GM19025 (cell line): ENCODE measurements at regions not wholly inside any gene's neighbourhood (a gene's known extent, or its start where the extent isn't known, plus 50 kb on each side); places are given as distances from the start of the nearest gene placed in this dataset.
"Not testable (repeated sequence)": the region's sequence is repeated elsewhere in the genome, so short reads cannot be mapped to it uniquely, and the experiment has no call there.

Experiments
- ATAC-seq: cut with Tn5 transposase; IDR thresholded peaks from one replicate; pipeline ENCODE4 v1.9.1; 2021; ENCODE audit warnings: mild to moderate bottlenecking, low read depth, moderate library complexity; ENCODE audit not compliant: unreplicated experiment

DNA sequence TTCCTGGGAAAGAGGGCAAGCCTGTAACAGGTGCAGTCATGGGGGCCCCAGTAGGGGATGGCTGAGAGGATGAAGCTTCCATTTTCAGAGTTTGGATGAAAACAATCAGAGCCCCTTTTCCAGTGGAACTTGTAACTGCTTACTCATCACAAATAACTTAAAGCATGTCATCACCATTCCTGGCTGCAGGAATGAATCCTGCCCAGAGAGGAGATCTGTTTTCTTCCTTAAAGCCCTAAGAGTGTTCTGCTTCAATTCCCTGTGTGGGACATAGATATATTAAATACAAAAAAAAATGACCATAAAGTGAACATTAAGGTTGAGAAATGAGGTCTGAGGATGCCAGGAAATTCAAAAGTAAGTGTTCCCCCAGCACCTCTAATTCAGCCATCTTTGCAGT is 183.4 kb upstream of the MEIS1 start:
- ATAC-seq: no peak

DNA sequence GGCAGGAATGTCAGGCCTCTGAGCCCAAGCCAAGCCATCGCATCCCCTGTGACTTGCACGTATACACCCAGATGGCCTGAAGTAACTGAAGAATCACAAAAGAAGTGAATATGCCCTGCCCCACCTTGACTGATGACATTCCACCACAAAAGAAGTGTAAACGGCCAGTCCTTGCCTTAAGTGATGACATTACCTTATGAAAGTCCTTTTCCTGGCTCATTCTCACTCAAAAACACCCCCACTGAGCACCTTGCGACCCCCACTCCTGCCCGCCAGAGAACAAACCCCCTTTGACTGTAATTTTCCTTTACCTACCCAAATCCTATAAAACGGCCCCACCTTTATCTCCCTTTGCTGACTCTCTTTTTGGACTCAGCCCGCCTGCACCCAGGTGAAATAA is 185.8 kb upstream of the MEIS1 start:
- ATAC-seq: not testable (repeated sequence)

- ATAC-seq: not testable (repeated sequence)
Measured at GRCh38 chr2:66243809-66244208, 191.1 kb upstream of the MEIS1 start.

- ATAC-seq: not testable (repeated sequence)
Measured at GRCh38 chr2:66242888-66243287, 192.0 kb upstream of the MEIS1 start.

- no peak for ATAC-seq
Measured at GRCh38 chr2:66242099-66242789, 192.7 kb upstream of the MEIS1 start.

GRCh38 chr2:66240286-66240685 is 194.6 kb upstream of the MEIS1 start:
- no peak for ATAC-seq

GRCh38 chr2:66239655-66240054 is 195.3 kb upstream of the MEIS1 start:
- ATAC-seq: no peak

- ATAC-seq: no peak
Measured at GRCh38 chr2:66237803-66238379, 197.0 kb upstream of the MEIS1 start.

DNA sequence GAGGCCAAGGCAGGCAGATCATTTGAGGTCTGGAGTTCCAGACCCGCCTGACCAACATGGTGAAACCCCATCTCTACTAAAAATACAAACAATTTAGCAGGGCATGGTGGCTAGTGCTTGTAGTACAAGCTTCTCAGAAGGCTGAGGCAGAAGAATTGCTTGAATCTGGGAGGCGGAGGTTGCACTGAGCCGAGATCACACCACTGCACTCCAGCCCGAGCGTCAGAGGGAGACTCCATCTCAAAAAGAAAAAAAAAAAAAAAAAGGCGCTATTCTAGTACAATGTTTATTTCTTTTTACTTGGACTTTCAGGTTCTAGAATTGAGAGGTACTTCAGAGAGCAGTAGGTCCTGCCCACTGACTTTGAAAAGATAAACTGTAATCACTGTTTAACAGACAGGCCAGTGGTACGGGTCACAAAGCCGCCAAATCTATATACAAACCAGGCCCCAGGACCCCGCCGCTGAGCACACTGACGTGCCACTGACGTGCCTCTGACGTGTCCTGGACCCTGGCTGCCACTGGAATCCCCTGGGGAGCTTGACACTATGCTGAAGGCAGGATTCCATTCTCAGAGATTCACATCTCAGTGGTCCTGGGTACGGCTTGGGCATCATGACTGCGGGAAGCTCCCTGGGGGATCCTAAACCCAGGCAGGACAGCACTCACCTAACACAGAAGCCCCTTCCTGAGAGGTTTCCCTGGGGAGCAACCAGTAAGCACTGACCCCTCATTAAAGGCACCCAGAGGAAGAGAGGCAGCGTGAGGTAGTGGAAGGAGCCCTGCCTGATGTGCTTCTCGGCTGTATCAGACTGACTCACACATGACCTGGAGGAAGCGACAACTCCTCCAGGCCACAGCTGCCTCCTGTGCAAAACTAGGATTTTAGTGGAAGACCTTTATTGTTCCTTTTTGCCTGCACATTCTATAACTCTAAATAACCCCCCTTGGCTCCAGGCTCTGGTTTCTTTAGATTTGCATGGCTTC is 197.8 kb upstream of the MEIS1 start:
- no peak for ATAC-seq

GRCh38 chr2:66236067-66236685 is 198.7 kb upstream of the MEIS1 start:
- no peak for ATAC-seq

DNA sequence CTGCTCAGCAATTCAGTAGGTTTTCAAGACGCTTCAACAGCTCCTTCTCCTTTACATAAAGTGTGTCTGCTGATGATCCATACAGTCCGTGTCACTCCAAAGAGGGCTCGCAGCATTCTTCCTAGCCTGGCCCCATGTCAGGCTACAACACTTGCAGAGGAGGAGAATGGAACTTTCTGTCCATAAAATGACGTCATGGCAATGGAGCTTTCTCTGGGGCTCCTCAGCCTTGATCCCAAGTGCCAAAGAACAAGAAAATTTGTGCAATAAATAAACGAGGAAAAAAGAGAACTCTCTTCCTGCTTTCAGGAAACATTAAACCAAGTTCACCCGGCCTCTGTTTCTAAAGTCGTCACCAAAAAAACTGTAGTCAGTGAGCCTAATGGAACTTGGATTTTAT is 199.5 kb upstream of the MEIS1 start:
- ATAC-seq: no peak

- no peak for ATAC-seq
Measured at GRCh38 chr2:66233981-66234380, 200.9 kb upstream of the MEIS1 start.

GRCh38 chr2:66228128-66228547 is 206.8 kb upstream of the MEIS1 start:
- no peak for ATAC-seq

DNA sequence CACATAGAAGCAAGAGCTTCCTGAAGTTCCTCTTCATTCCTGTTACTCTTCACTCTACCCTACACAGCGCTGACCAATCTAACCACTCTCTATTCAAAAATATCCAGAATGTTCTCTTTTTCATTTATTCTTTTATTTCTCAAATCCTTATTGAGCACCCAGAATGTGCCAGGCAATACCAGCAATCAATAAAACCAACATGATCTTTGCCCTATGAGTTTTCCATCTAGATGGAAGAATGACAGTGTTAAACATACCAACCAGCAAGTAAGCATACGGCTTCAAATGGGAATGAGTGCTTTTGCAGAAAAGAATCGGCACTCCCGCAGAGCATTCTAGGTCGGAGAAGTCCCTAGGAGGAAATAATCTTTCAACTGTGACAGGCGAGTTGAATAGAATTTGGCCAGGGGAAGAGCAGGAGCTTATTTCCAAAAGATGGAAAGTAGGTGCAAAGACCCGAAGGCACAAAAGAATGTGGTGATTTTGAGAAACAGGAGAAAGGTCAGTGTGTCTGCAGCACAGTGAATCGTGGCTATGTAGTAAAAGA is 217.8 kb upstream of the MEIS1 start:
- ATAC-seq: no peak

DNA sequence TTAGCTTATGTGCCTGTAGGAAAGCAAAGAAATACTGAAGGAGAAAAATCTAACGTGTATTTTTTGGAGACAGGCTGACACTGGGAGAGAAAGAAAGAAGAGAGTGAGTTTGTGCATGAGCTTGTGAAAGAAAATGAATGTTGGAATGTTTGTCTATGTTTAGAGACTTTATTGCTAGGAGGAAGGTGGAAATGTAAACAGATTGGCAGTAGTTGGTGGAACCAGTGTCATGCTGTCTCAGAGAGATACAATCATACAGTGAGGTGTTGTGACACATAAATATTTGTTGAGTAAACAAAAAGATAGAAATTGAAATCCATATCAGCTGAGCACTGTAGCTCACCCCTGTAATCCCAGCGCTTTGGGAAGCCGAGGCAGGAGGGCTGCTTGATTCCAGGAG is 222.2 kb upstream of the MEIS1 start:
- ATAC-seq: no peak

- no peak for ATAC-seq
Measured at GRCh38 chr2:66202586-66202985, 232.3 kb upstream of the MEIS1 start.

- no peak for ATAC-seq
Measured at GRCh38 chr2:66201242-66201641, 233.7 kb upstream of the MEIS1 start.

DNA sequence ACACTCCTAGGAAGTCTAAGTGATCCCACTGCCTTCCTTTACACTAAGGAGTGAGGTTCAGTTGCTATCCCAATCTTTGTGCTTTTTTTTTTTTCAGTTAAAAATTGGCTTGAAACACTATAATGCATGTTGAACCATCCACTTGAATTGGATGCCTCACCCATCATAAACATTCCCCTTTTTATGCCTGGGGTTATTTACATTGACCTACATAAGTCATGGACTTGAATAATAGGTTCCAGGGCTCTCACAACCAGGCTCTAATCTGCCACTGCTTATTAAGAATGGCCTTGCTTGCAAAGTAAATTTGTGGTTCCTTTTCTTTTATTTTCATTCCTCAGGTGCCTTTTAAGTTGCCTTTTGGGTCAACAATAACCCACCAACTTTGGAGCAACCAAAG is 236.1 kb upstream of the MEIS1 start:
- ATAC-seq: no peak

GRCh38 chr2:66192888-66193287 is 242.0 kb upstream of the MEIS1 start:
- ATAC-seq: no peak

GRCh38 chr2:66191311-66191710 is 243.6 kb upstream of the MEIS1 start:
- no peak for ATAC-seq

GRCh38 chr2:66189553-66189952 is 245.4 kb upstream of the MEIS1 start:
- no peak for ATAC-seq
